Stimulated activated naive CD8-positive, alpha-beta T cell treated with anti-CD3 and anti-CD28 coated beads, Interleukin-15, amount 100 ng/mL, for 72 hours (primary cell): ENCODE measurements at regions not wholly inside any gene's neighbourhood (a gene's known extent, or its start where the extent isn't known, plus 50 kb on each side); places are given as distances from the start of the nearest gene placed in this dataset.

ENCODE experiments used
- ATAC-seq: fragments of 150-1000 bp; cut with Tn5 transposase; 2 replicates; pipeline ENCODE4 v1.10.0; 2021; ENCODE audit warnings: mild to moderate bottlenecking, moderate library complexity
- DNase-seq, 2 donors: peaks; one replicate each; pipeline ENCODE4 v3.0.0; 2021 to 2022
- H3K27ac Mint-ChIP-seq, 2 donors: one replicate each; pipeline ENCODE4 v1.8.0; 2022; ENCODE audit warnings: mild to moderate bottlenecking in 2 of 2, mixed read lengths in 2 of 2, moderate library complexity in 2 of 2
- H3K27me3 Mint-ChIP-seq: one replicate; pipeline ENCODE4 v1.8.0; 2022; ENCODE audit warnings: mixed read lengths
- H3K4me1 Mint-ChIP-seq: one replicate; pipeline ENCODE4 v1.8.0; 2022; ENCODE audit warnings: mild to moderate bottlenecking, mixed read lengths
- H3K4me3 Mint-ChIP-seq, 2 donors: one replicate each; pipeline ENCODE4 v1.8.0; 2022; ENCODE audit warnings: mild to moderate bottlenecking in 2 of 2, mixed read lengths in 2 of 2, moderate library complexity in 1 of 2
- H3K9me3 Mint-ChIP-seq, 2 donors: one replicate each; pipeline ENCODE4 v1.8.0; 2022; ENCODE audit warnings: mixed read lengths in 2 of 2

- Mint-ChIP-seq H3K27ac (no peak overlapping the region), H3K4me3 (no peak overlapping the region), H3K9me3 (no peaks in the 10 kb centered on the region), H3K4me1 (no peaks in the 10 kb centered on the region), H3K27me3 (peaks cover 19% of the 10 kb centered on the region)
- DNase-seq (no peak), ATAC-seq (no peak)
Observed at GRCh38 chr9:115498303-115498702, 380.3 kb upstream of the TNC start.

GRCh38 chr9:115507148-115507547 is 389.2 kb upstream of the TNC start:
- Mint-ChIP-seq H3K27ac (peak overlapping the region in 1 of 2 donors; percentile 77), H3K4me3 (no peak overlapping the region), H3K27me3 (no peaks in the 10 kb centered on the region), H3K9me3 (peaks cover 0 to 3% of the 10 kb centered on the region in 2 donors), H3K4me1 (no peaks in the 10 kb centered on the region)
- DNase-seq: no peak
- ATAC-seq: no peak

- ATAC-seq: no peak
- no peaks in the 10 kb centered on the region for H3K27me3 Mint-ChIP-seq
Observed at GRCh38 chr9:115513148-115513547, 395.2 kb upstream of the TNC start.

GRCh38 chr9:115514454-115514853 is 396.5 kb upstream of the TNC start:
- ATAC-seq (no peak), DNase-seq (no peak)
- Mint-ChIP-seq H3K27ac (no peak overlapping the region), H3K4me1 (no peaks in the 10 kb centered on the region), H3K9me3 (no peaks in the 10 kb centered on the region), H3K4me3 (no peak overlapping the region), H3K27me3 (no peaks in the 10 kb centered on the region)

More at GRCh38 chr9:115513148-115513547, 395.2 kb upstream of the TNC start:
- no peaks in the 10 kb centered on the region for H3K4me1 Mint-ChIP-seq
- DNase-seq: no peak
- H3K9me3 Mint-ChIP-seq: no peaks in the 10 kb centered on the region
- no peak overlapping the region for H3K27ac Mint-ChIP-seq
- no peak overlapping the region for H3K4me3 Mint-ChIP-seq

GRCh38 chr9:115517335-115518075 is 399.5 kb upstream of the TNC start:
- ATAC-seq (no peak), DNase-seq (no peak)
- no peaks in the 10 kb centered on the region for H3K27me3 Mint-ChIP-seq
- no peaks in the 10 kb centered on the region for H3K9me3 Mint-ChIP-seq
- H3K27ac Mint-ChIP-seq: no peak overlapping the region
- H3K4me1 Mint-ChIP-seq: no peaks in the 10 kb centered on the region
- no peak overlapping the region for H3K4me3 Mint-ChIP-seq

GRCh38 chr9:115520646-115521045 is 402.7 kb upstream of the TNC start:
- Mint-ChIP-seq H3K27me3 (peaks cover 5% of the 10 kb centered on the region), H3K4me3 (no peak overlapping the region), H3K4me1 (no peaks in the 10 kb centered on the region), H3K9me3 (no peaks in the 10 kb centered on the region), H3K27ac (no peak overlapping the region)
- ATAC-seq (no peak), DNase-seq (no peak)

- H3K9me3 Mint-ChIP-seq: no peaks in the 10 kb centered on the region
- H3K4me3 Mint-ChIP-seq: no peak overlapping the region
- H3K27ac Mint-ChIP-seq: no peak overlapping the region
- DNase-seq: no peak
- H3K27me3 Mint-ChIP-seq: peaks cover 6% of the 10 kb centered on the region
- no peaks in the 10 kb centered on the region for H3K4me1 Mint-ChIP-seq
- ATAC-seq: no peak
Observed at GRCh38 chr9:115522912-115523311, 405.0 kb upstream of the TNC start.

- Mint-ChIP-seq H3K4me1 (no peaks in the 10 kb centered on the region), H3K4me3 (no peak overlapping the region), H3K27me3 (peaks cover 6% of the 10 kb centered on the region), H3K27ac (no peak overlapping the region), H3K9me3 (no peaks in the 10 kb centered on the region)
- peak; percentile 20 to 25 for DNase-seq
- ATAC-seq: peak; percentile 69
Observed at GRCh38 chr9:115524453-115525059, 406.6 kb upstream of the TNC start.

- ATAC-seq (peak; percentile 50), DNase-seq (no peak)
- no peak overlapping the region for H3K27ac Mint-ChIP-seq
- H3K4me1 Mint-ChIP-seq: no peaks in the 10 kb centered on the region
- H3K4me3 Mint-ChIP-seq: no peak overlapping the region
- H3K27me3 Mint-ChIP-seq: peaks cover 6% of the 10 kb centered on the region
- no peaks in the 10 kb centered on the region for H3K9me3 Mint-ChIP-seq
Observed at GRCh38 chr9:115525111-115526058, 407.4 kb upstream of the TNC start.

GRCh38 chr9:115531410-115532125 is 413.6 kb upstream of the TNC start:
- H3K4me1 Mint-ChIP-seq: no peaks in the 10 kb centered on the region
- no peak overlapping the region for H3K27ac Mint-ChIP-seq
- H3K4me3 Mint-ChIP-seq: no peak overlapping the region
- ATAC-seq: no peak
- no peak for DNase-seq
- no peaks in the 10 kb centered on the region for H3K9me3 Mint-ChIP-seq
- peaks cover 33% of the 10 kb centered on the region for H3K27me3 Mint-ChIP-seq

GRCh38 chr9:115533511-115533910 is 415.6 kb upstream of the TNC start:
- H3K9me3 Mint-ChIP-seq: no peaks in the 10 kb centered on the region
- ATAC-seq (no peak), DNase-seq (no peak)
- H3K27me3 Mint-ChIP-seq: peaks cover 39% of the 10 kb centered on the region
- H3K4me1 Mint-ChIP-seq: no peaks in the 10 kb centered on the region
- H3K4me3 Mint-ChIP-seq: no peak overlapping the region
- no peak overlapping the region for H3K27ac Mint-ChIP-seq

GRCh38 chr9:115540091-115540490 is 422.1 kb upstream of the TNC start:
- peaks cover 25% of the 10 kb centered on the region for H3K27me3 Mint-ChIP-seq
- no peaks in the 10 kb centered on the region for H3K4me1 Mint-ChIP-seq
- no peak overlapping the region for H3K4me3 Mint-ChIP-seq
- H3K9me3 Mint-ChIP-seq: no peaks in the 10 kb centered on the region
- DNase-seq (no peak), ATAC-seq (no peak)
- H3K27ac Mint-ChIP-seq: no peak overlapping the region

- ATAC-seq (no peak), DNase-seq (no peak)
- Mint-ChIP-seq H3K27me3 (peaks cover 19% of the 10 kb centered on the region), H3K4me1 (no peaks in the 10 kb centered on the region), H3K9me3 (no peaks in the 10 kb centered on the region), H3K4me3 (no peak overlapping the region), H3K27ac (no peak overlapping the region)
Observed at GRCh38 chr9:115543511-115543910, 425.6 kb upstream of the TNC start.

GRCh38 chr9:115548609-115549260 is 430.8 kb upstream of the TNC start:
- Mint-ChIP-seq H3K27me3 (peaks cover 14% of the 10 kb centered on the region), H3K4me3 (no peak overlapping the region), H3K9me3 (no peaks in the 10 kb centered on the region), H3K4me1 (no peaks in the 10 kb centered on the region), H3K27ac (no peak overlapping the region)
- DNase-seq: no peak
- ATAC-seq: no peak

- H3K4me3 Mint-ChIP-seq: no peak overlapping the region
- peaks cover 0 to 19% of the 10 kb centered on the region in 2 donors for H3K9me3 Mint-ChIP-seq
- DNase-seq (no peak), ATAC-seq (no peak)
- H3K27ac Mint-ChIP-seq: no peak overlapping the region
- no peaks in the 10 kb centered on the region for H3K4me1 Mint-ChIP-seq
- peaks cover 7% of the 10 kb centered on the region for H3K27me3 Mint-ChIP-seq
Observed at GRCh38 chr9:115551396-115551795, 433.4 kb upstream of the TNC start.
